Activated CD8-positive, alpha-beta memory T cell treated with anti-CD3 and anti-CD28 coated beads, Interleukin-2, amount 10 ng/mL, durations not matched to agents 7 days and 5 days (primary cell): ENCODE measurements at regions not wholly inside any gene's neighbourhood (a gene's known extent, or its start where the extent isn't known, plus 50 kb on each side); places are given as distances from the start of the nearest gene placed in this dataset.

ENCODE experiments used
- ATAC-seq: fragments of 150-1000 bp; cut with Tn5 transposase; one replicate; pipeline ENCODE4 v1.10.0; 2021; ENCODE audit warnings: moderate library complexity
- CTCF ChIA-PET: fragments of 350-600 bp; sonication (Branson Sonifier 250); formaldehyde crosslinking; loops from one replicate; lab custom pipeline; 2021; ENCODE audit warnings: antibody characterized with exemption; lab: Charles Lee
- DNase-seq: peaks from one replicate; pipeline ENCODE4 v3.0.0-alpha.2; 2020
- H3K27ac Mint-ChIP-seq: one replicate; pipeline ENCODE4 v1.8.0; 2021; ENCODE audit warnings: mild to moderate bottlenecking, mixed read lengths
- H3K27me3 Mint-ChIP-seq: one replicate; pipeline ENCODE4 v1.8.0; 2021; ENCODE audit warnings: mixed read lengths
- H3K36me3 Mint-ChIP-seq: one replicate; pipeline ENCODE4 v1.8.0; 2021; ENCODE audit warnings: mild to moderate bottlenecking, mixed read lengths
- H3K4me1 Mint-ChIP-seq: one replicate; pipeline ENCODE4 v1.8.0; 2021; ENCODE audit warnings: mixed read lengths
- H3K4me3 Mint-ChIP-seq: one replicate; pipeline ENCODE4 v1.8.0; 2021; ENCODE audit warnings: mild to moderate bottlenecking, moderate library complexity, mixed read lengths
- H3K9me3 Mint-ChIP-seq: one replicate; pipeline ENCODE4 v1.8.0; 2022; ENCODE audit warnings: low read depth, mixed read lengths

- Mint-ChIP-seq H3K4me1 (no peaks in the 10 kb centered on the region), H3K9me3 (no peaks in the 10 kb centered on the region), H3K27me3 (peaks cover 6% of the 10 kb centered on the region), H3K4me3 (no peak overlapping the region), H3K36me3 (peaks cover 2% of the 10 kb centered on the region), H3K27ac (no peak overlapping the region)
- CTCF ChIA-PET, result no interaction called here
- DNase-seq (no peak), ATAC-seq (no peak)
Measured at GRCh38 chr3:188084752-188085583, 69.0 kb upstream of the LPP start.

- H3K4me1 Mint-ChIP-seq, result no peaks in the 10 kb centered on the region
Measured at GRCh38 chr3:188085584-188086560, 68.1 kb upstream of the LPP start.

GRCh38 chr3:188088948-188089685, 64.8 kb upstream of the LPP start:
- no peak overlapping the region for H3K27ac Mint-ChIP-seq
- H3K9me3 Mint-ChIP-seq, result no peaks in the 10 kb centered on the region

More at GRCh38 chr3:188085584-188086560, 68.1 kb upstream of the LPP start:
- no peak for DNase-seq
- Mint-ChIP-seq H3K9me3 (no peaks in the 10 kb centered on the region), H3K36me3 (no peaks in the 10 kb centered on the region), H3K27ac (no peak overlapping the region), H3K4me3 (no peak overlapping the region), H3K27me3 (peaks cover 3% of the 10 kb centered on the region)
- ATAC-seq, result no peak
- CTCF ChIA-PET, result no interaction called here

GRCh38 chr3:188090620-188091309, 63.2 kb upstream of the LPP start:
- H3K36me3 Mint-ChIP-seq, result no peaks in the 10 kb centered on the region
- no peak overlapping the region for H3K4me3 Mint-ChIP-seq
- no peak overlapping the region for H3K27ac Mint-ChIP-seq
- H3K9me3 Mint-ChIP-seq, result no peaks in the 10 kb centered on the region
- no peaks in the 10 kb centered on the region for H3K4me1 Mint-ChIP-seq
- DNase-seq, result no peak
- CTCF ChIA-PET, result no interaction called here
- no peak for ATAC-seq
- no peaks in the 10 kb centered on the region for H3K27me3 Mint-ChIP-seq

More at GRCh38 chr3:188088948-188089685, 64.8 kb upstream of the LPP start:
- Mint-ChIP-seq H3K4me3 (no peak overlapping the region), H3K4me1 (no peaks in the 10 kb centered on the region), H3K27me3 (no peaks in the 10 kb centered on the region), H3K36me3 (no peaks in the 10 kb centered on the region)
- CTCF ChIA-PET, result no interaction called here
- DNase-seq, result no peak
- ATAC-seq, result no peak

- no peaks in the 10 kb centered on the region for H3K4me1 Mint-ChIP-seq
- ATAC-seq, result no peak
- H3K27ac Mint-ChIP-seq, result no peak overlapping the region
- no peak for DNase-seq
- no peaks in the 10 kb centered on the region for H3K9me3 Mint-ChIP-seq
- H3K27me3 Mint-ChIP-seq, result no peaks in the 10 kb centered on the region
- CTCF ChIA-PET, result no interaction called here
- H3K36me3 Mint-ChIP-seq, result no peaks in the 10 kb centered on the region
- H3K4me3 Mint-ChIP-seq, result no peak overlapping the region
Measured at GRCh38 chr3:188091746-188092145, 62.2 kb upstream of the LPP start.

- no peak for DNase-seq
- Mint-ChIP-seq H3K4me3 (no peak overlapping the region), H3K4me1 (no peaks in the 10 kb centered on the region), H3K27ac (no peak overlapping the region), H3K9me3 (no peaks in the 10 kb centered on the region), H3K27me3 (no peaks in the 10 kb centered on the region), H3K36me3 (no peaks in the 10 kb centered on the region)
- CTCF ChIA-PET, result no interaction called here
- ATAC-seq, result no peak
Measured at GRCh38 chr3:188092648-188093047, 61.3 kb upstream of the LPP start.

GRCh38 chr3:188095431-188095830, 58.5 kb upstream of the LPP start:
- Mint-ChIP-seq H3K4me3 (no peak overlapping the region), H3K36me3 (peaks cover 1% of the 10 kb centered on the region), H3K9me3 (peaks cover 6% of the 10 kb centered on the region), H3K4me1 (no peaks in the 10 kb centered on the region), H3K27me3 (no peaks in the 10 kb centered on the region), H3K27ac (no peak overlapping the region)
- CTCF ChIA-PET, result interaction anchor here (1.5 to 1.6 kb wide), 2 partner anchors 13 to 120 kb away, joined by 3 read pairs; no protein-coding TSS in a partner anchor
- no peak for ATAC-seq
- DNase-seq, result no peak

GRCh38 chr3:188097791-188098190, 56.2 kb upstream of the LPP start:
- Mint-ChIP-seq H3K27ac (no peak overlapping the region), H3K27me3 (no peaks in the 10 kb centered on the region), H3K36me3 (peaks cover 3% of the 10 kb centered on the region), H3K4me1 (no peaks in the 10 kb centered on the region), H3K4me3 (no peak overlapping the region), H3K9me3 (peaks cover 12% of the 10 kb centered on the region)
- DNase-seq, result no peak
- CTCF ChIA-PET, result interaction anchor here (1.3 kb wide), 1 partner anchor 35 kb away, joined by 3 read pairs; no protein-coding TSS in a partner anchor
- no peak for ATAC-seq

GRCh38 chr3:188099907-188100306, 54.0 kb upstream of the LPP start:
- peaks cover 3% of the 10 kb centered on the region for H3K36me3 Mint-ChIP-seq
- no peak overlapping the region for H3K27ac Mint-ChIP-seq
- no peak for ATAC-seq
- CTCF ChIA-PET, result interaction anchor here (1.4 kb wide), 1 partner anchor 855 kb away, joined by 3 read pairs; no protein-coding TSS in a partner anchor
- peaks cover 12% of the 10 kb centered on the region for H3K9me3 Mint-ChIP-seq
- no peaks in the 10 kb centered on the region for H3K27me3 Mint-ChIP-seq
- H3K4me1 Mint-ChIP-seq, result no peaks in the 10 kb centered on the region
- no peak overlapping the region for H3K4me3 Mint-ChIP-seq
- no peak for DNase-seq

GRCh38 chr3:188102861-188103547, 51.0 kb upstream of the LPP start:
- ATAC-seq, result no peak
- no peak for DNase-seq
- H3K9me3 Mint-ChIP-seq, result peaks cover 12% of the 10 kb centered on the region
- peaks cover 3% of the 10 kb centered on the region for H3K36me3 Mint-ChIP-seq
- no peaks in the 10 kb centered on the region for H3K4me1 Mint-ChIP-seq
- no peak overlapping the region for H3K4me3 Mint-ChIP-seq
- H3K27me3 Mint-ChIP-seq, result no peaks in the 10 kb centered on the region
- H3K27ac Mint-ChIP-seq, result no peak overlapping the region
- CTCF ChIA-PET, result interaction anchor here (1.0 kb wide), 1 partner anchor 87 kb away, joined by 3 read pairs; no protein-coding TSS in a partner anchor

- Mint-ChIP-seq H3K4me1 (peaks cover 3% of the 10 kb centered on the region), H3K27ac (no peak overlapping the region), H3K4me3 (no peak overlapping the region), H3K9me3 (peaks cover 12% of the 10 kb centered on the region), H3K27me3 (no peaks in the 10 kb centered on the region), H3K36me3 (peaks cover 3% of the 10 kb centered on the region)
- DNase-seq (no peak), ATAC-seq (no peak)
- CTCF ChIA-PET, result no interaction called here
Measured at GRCh38 chr3:188104050-188104449, 49.9 kb upstream of the LPP start.
